ENCODE measurements at regions not wholly inside any gene's neighbourhood (a gene's known extent, or its start where the extent isn't known, plus 50 kb on each side); places are given as distances from the start of the nearest gene placed in this dataset.
"Not testable (repeated sequence)": the region's sequence is repeated elsewhere in the genome, so short reads cannot be mapped to it uniquely, and the experiment has no call there.

GRCh38 chr21:23119491-23119890 lies 2121.3 kb downstream of the NCAM2 start:
- H3K9me3 Mint-ChIP-seq, result no peaks in the 10 kb centered on the region
- H3K27me3 Mint-ChIP-seq (ENCODE audit: low read depth, poor library complexity), result no peaks in the 10 kb centered on the region
- no peak overlapping the region for H3K4me3 Mint-ChIP-seq
- H3K36me3 Mint-ChIP-seq (ENCODE audit: low read depth), result no peaks in the 10 kb centered on the region
- no peak overlapping the region for H3K27ac Mint-ChIP-seq
- TF ChIP-seq, protein P1, sequence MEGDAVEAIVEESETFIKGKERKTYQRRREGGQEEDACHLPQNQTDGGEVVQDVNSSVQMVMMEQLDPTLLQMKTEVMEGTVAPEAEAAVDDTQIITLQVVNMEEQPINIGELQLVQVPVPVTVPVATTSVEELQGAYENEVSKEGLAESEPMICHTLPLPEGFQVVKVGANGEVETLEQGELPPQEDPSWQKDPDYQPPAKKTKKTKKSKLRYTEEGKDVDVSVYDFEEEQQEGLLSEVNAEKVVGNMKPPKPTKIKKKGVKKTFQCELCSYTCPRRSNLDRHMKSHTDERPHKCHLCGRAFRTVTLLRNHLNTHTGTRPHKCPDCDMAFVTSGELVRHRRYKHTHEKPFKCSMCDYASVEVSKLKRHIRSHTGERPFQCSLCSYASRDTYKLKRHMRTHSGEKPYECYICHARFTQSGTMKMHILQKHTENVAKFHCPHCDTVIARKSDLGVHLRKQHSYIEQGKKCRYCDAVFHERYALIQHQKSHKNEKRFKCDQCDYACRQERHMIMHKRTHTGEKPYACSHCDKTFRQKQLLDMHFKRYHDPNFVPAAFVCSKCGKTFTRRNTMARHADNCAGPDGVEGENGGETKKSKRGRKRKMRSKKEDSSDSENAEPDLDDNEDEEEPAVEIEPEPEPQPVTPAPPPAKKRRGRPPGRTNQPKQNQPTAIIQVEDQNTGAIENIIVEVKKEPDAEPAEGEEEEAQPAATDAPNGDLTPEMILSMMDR (IDR thresholded peaks at IDR 0.05), result no peak
- no peak for DNase-seq
- H3K4me1 Mint-ChIP-seq, result no peaks in the 10 kb centered on the region

- H3K9me3 Mint-ChIP-seq, result no peaks in the 10 kb centered on the region
- no peak for DNase-seq
- no peak overlapping the region for H3K27ac Mint-ChIP-seq
- TF ChIP-seq, protein P1 (IDR thresholded peaks at IDR 0.05), result no peak
- H3K4me1 Mint-ChIP-seq, result no peaks in the 10 kb centered on the region
- H3K4me3 Mint-ChIP-seq, result no peak overlapping the region
- H3K27me3 Mint-ChIP-seq (ENCODE audit: low read depth, poor library complexity), result no peaks in the 10 kb centered on the region
- no peaks in the 10 kb centered on the region for H3K36me3 Mint-ChIP-seq (ENCODE audit: low read depth)
These were observed 2129.8 kb downstream of the NCAM2 start for GRCh38 chr21:23127973-23128372.

DNA sequence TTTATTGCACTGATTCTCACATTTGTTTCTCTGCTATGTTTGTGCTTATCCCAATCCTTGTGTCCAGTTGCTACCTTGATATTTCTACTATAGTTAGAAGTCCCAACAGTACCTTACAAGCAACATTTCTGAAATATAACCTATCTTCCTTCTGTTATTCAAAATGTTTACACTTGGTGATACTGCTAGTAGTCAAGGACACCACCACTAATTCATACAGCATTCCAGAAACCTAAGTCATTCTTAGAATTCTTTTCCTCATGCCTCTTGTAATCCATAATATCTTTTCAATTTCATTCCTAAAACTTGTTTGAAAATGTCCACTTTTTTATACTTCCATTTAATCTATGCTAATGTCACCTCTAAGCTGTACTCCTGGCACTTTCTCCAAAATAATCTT lies 2132.1 kb downstream of the NCAM2 start:
- no peaks in the 10 kb centered on the region for H3K36me3 Mint-ChIP-seq (ENCODE audit: low read depth)
- DNase-seq, result no peak
- TF ChIP-seq, protein P1 (IDR thresholded peaks at IDR 0.05), result no peak

GRCh38 chr21:23131177-23131576 lies 2133.0 kb downstream of the NCAM2 start:
- TF ChIP-seq, protein P1 (IDR thresholded peaks at IDR 0.05), result no peak
- peaks cover 6% of the 10 kb centered on the region for H3K9me3 Mint-ChIP-seq
- H3K36me3 Mint-ChIP-seq (ENCODE audit: low read depth), result no peaks in the 10 kb centered on the region
- no peak for DNase-seq
- no peak overlapping the region for H3K4me3 Mint-ChIP-seq
- no peaks in the 10 kb centered on the region for H3K27me3 Mint-ChIP-seq (ENCODE audit: low read depth, poor library complexity)
- no peak overlapping the region for H3K27ac Mint-ChIP-seq
- no peaks in the 10 kb centered on the region for H3K4me1 Mint-ChIP-seq

More for the DNA sequence above, 2132.1 kb downstream of the NCAM2 start:
- peaks cover 6% of the 10 kb centered on the region for H3K9me3 Mint-ChIP-seq
- H3K27me3 Mint-ChIP-seq (ENCODE audit: low read depth, poor library complexity), result no peaks in the 10 kb centered on the region
- no peak overlapping the region for H3K27ac Mint-ChIP-seq
- no peak overlapping the region for H3K4me3 Mint-ChIP-seq
- no peaks in the 10 kb centered on the region for H3K4me1 Mint-ChIP-seq

DNA sequence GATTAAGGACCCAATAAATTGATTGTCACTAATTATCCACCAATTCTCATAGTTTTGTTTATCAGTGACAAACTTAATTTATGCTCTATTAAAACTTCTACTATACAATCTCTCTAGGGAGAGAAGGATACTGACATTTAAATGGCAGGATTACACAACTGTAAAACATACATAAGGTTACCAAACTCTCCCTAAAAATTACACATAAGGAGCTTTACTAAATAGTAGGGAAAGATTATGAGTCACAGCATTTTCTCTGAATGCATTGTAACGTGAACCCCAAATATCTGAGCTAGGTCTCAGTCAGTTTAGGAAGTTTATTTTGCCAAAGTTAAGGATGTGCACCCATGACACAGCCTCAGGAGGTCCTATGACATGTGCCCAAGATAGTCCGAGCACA lies 2140.6 kb downstream of the NCAM2 start:
- Mint-ChIP-seq H3K4me3 (no peak overlapping the region), H3K36me3 (ENCODE audit: low read depth) (no peaks in the 10 kb centered on the region), H3K27ac (no peak overlapping the region), H3K4me1 (no peaks in the 10 kb centered on the region), H3K27me3 (ENCODE audit: low read depth, poor library complexity) (no peaks in the 10 kb centered on the region), H3K9me3 (peaks cover 16% of the 10 kb centered on the region)
- TF ChIP-seq, protein P1 (IDR thresholded peaks at IDR 0.05), result no peak
- no peak for DNase-seq

DNA sequence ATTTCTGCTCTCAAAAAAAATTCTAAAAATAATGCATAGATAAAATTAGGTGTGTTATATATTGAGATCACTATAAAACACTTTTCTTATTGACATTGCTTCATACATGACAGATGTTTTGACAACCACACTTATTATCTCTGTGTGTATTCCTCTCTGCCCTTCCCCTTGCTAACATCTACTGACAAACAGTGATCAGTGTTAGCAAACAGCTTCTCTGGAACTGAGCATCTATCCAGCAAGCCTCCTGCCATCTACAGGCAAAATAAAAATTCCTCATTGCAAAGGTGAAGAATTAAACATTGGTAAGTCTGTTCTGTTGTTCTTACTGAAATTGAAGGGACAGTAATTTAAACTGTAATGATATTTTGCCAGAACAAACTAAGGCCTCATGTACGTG lies 2153.9 kb downstream of the NCAM2 start:
- H3K9me3 Mint-ChIP-seq, result no peaks in the 10 kb centered on the region
- no peak for DNase-seq
- H3K4me1 Mint-ChIP-seq, result no peaks in the 10 kb centered on the region
- no peaks in the 10 kb centered on the region for H3K27me3 Mint-ChIP-seq (ENCODE audit: low read depth, poor library complexity)
- no peak overlapping the region for H3K4me3 Mint-ChIP-seq
- TF ChIP-seq, protein P1 (IDR thresholded peaks at IDR 0.05), result no peak
- H3K36me3 Mint-ChIP-seq (ENCODE audit: low read depth), result no peaks in the 10 kb centered on the region
- H3K27ac Mint-ChIP-seq, result no peak overlapping the region

- H3K27ac Mint-ChIP-seq; DNase-seq; H3K27me3 Mint-ChIP-seq (ENCODE audit: low read depth, poor library complexity); H3K36me3 Mint-ChIP-seq (ENCODE audit: low read depth); H3K4me1 Mint-ChIP-seq; H3K4me3 Mint-ChIP-seq; H3K9me3 Mint-ChIP-seq: not testable (repeated sequence)
These were observed 2155.6 kb downstream of the NCAM2 start for GRCh38 chr21:23153842-23154241.

All from nephron progenitor cell (in vitro differentiated cells).